ENCODE measurements at regions not wholly inside any gene's neighbourhood (a gene's known extent, or its start where the extent isn't known, plus 50 kb on each side); places are given as distances from the start of the nearest gene placed in this dataset.

DNA sequence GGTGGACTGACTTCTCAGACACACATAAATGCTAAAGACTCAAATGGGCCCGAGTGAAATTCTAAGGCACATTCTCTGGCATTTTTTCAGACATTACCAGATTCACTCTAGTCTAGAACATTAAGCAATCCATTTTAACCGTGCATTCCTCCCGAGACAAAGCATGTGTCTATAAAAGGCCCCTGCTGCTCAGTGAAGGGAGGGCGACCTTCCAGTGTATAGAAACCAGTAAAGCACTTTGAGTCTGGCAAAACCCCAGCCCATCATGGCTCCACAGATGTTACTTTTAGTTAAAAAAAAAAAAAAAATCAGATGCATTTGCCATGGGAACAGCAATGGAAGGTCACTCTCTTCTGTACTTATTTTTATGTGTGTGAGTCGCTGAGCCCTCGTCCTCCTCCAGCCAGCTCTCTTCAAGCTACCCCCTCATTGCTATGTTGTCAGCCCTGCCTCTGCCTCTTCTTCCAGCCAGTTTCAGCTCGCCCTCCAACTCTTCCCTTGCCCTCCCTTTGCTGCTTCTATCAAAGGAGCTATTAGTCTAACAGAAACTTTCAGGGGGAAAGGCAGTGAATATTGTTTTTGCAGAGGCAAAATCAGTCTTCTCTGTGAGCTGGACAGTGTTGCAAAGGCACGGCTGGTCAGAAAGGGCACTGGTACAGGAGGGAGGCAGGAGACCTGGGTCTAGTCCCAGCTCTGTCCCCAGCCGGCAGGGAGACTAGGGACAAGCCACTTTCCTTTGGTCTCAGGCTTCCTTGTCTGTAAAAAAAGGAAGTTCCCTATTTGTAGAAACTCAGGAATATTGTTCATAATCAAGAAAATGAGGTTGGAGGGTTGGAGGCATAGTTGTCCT is 644.2 kb downstream of the ZNF674 start:
- in situ Hi-C loops (cut with MboI; ENCODE audit: low sequenced_read_pairs): no loop called here

DNA sequence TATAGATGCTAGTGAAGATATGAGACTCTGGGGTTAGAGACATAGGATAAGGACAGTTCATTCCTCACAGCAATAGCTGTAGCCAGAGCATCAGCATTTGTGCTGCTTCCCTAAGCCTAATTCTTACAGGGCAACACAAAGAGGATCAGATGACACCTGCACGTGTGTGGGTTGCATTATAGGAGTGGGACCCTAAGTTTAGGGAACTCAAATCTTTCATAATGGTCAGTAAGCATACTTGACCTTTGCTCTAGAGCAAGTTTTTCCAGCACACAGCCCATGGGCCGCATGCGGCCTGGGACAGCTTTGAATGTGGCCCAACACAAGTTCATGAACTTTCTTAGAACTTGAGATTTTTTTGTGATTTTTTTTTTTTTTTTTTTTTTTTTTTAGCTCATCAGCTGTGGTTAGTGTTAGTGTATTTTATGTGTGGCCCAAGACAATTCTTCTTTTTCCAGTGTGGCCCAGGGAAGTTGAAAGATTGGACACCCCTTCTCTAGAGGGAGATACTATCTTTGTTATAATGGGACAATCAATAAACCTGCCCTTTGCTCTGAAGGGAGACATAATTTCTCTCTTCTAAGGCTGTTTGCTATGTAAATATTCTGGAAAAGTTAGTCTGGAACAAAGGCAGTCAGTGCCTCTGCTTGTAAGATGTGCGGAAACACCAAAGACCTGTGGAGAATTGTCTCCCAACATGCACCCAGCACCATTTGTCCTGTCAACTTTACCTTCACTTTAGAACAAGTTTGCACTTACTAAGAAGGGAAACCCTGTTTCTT is 650.2 kb downstream of the ZNF674 start:
- in situ Hi-C loops (cut with MboI; ENCODE audit: low sequenced_read_pairs): no loop called here

DNA sequence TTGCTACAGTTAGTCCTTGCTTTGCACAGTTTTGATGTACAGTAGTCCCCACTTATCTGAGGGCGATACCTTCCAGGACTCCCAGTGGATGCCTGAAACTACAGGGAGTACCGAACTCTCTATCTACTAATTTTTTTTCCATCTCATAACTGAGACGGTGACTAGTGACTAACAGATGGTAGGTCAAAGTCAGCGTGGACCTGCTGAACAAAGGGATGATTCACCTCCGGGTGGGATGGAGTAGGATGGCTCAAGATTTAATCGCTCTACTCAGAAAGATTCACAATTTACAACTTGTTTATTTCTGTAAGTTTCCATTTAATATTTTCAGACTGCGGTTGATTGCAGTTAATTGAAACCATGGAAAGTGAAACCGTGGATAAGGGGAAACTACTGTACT is 655.8 kb downstream of the ZNF674 start:
- in situ Hi-C loops (cut with MboI; ENCODE audit: low sequenced_read_pairs): no loop called here

DNA sequence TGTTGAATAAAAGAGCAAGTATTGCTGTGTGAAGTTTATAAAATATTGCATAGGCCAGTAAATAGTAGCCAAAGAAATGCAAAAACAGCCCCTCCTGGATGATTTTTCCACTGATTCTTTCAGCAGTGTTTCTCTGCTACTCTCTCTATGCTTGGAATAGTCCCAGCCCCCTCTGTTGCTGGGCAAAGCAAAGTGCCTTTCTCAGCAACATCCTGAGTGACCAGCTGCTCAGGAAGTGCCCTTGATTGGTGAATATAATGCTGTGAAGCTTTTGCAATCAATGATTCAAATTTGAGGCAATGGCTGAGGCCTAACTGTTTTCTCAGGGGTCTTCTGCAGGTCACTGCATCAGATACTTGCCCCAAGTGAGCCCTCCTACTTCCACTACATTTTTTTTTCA is 656.7 kb downstream of the ZNF674 start:
- in situ Hi-C loops (cut with MboI; ENCODE audit: low sequenced_read_pairs): no loop called here

DNA sequence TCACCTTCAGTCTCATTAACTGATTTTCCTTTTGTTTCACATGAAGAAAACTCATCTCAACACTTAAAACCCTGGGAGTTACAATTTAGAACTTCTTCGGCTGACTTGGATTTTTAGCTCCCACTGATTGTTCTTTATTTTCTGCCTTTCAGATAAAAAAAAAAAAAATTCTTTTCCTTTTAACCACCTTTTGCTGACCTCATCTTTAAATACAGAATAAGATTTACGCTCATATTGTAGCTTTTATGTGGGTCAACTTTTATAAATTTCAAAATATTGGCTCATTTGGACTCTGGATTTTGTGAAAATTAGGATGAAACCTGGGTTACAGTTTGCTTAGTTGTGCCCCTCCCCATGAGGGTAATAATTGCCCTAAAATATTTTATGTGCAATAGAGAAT is 659.3 kb downstream of the ZNF674 start:
- in situ Hi-C loops (cut with MboI; ENCODE audit: low sequenced_read_pairs): no loop called here

DNA sequence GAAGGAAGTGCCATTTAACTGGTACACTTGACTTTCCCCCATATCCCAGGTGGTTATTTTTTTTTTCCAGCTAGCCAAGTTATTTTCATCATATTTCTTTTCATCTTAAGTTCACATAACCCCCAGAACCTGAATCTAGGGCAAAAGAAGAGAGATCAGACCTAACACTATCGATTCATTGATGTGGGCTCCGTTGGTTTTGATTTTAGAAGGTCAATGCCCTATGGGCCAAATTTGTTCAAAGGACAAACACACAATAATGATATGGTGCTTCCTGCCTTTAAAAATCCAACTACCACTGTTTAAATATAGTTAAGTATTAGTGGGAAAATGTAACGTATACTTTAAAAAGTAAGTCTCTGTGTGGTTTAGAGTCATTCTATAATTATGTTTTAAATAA is 665.7 kb downstream of the ZNF674 start:
- in situ Hi-C loops (cut with MboI; ENCODE audit: low sequenced_read_pairs): no loop called here

DNA sequence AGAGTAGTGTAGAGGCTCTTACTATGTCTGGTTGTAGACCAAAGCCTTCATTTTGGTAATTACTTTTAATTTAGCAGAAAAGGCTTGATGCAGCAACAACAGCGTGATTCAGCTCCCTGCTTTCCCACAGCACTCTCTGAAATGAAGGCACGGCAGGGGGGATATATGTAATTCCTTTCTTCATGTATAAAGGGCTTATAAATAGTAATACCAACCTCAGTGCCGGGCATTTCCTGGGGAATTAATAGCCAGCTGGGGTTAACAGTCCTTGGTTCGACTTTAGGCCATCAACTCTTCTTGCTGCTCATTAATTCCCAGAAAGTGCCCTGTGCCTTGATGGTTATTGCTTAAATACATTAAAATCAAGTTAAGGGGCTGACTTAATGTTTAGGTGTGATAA is 669.0 kb downstream of the ZNF674 start:
- in situ Hi-C loops (cut with MboI; ENCODE audit: low sequenced_read_pairs): no loop called here

DNA sequence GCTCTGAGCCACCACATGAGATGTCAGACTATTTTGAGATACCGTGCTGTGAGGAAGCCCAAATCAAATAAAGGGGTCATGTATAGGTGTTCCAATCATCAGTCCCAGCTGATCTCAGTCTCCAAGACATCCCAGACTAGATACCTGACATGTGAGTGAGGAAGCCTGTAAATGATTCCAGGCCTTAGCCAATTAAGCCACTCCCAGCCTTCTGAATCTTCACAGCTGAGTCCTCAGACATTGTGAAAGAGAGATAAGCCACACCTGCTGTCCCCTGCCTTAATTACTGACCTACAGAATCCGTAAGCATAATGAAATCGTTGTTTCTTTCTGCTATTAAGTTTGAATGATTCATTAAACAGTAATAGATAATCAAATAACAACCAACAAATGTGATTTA is 671.4 kb downstream of the ZNF674 start:
- in situ Hi-C loops (cut with MboI; ENCODE audit: low sequenced_read_pairs): no loop called here

DNA sequence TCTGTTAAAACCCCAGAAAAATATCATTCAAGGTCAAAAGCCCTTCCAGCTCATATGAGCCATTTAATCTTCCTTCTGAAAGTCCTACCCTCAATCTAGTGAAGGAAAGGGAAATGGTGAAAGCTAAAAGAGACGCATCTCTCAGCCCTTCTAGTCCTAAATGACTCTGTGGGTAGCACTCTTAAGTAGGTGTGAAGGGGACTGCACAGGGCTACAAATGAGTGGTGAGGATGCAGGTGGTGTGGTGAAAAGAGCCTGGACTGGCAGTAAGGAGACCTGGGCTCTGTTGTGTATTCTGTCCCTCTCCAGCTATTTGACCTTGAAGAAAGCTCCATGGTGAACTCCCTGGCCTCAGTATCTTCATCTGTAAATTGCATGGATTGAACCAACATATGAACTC is 671.8 kb upstream of the DIPK2B start:
- in situ Hi-C loops (cut with MboI; ENCODE audit: low sequenced_read_pairs): no loop called here

DNA sequence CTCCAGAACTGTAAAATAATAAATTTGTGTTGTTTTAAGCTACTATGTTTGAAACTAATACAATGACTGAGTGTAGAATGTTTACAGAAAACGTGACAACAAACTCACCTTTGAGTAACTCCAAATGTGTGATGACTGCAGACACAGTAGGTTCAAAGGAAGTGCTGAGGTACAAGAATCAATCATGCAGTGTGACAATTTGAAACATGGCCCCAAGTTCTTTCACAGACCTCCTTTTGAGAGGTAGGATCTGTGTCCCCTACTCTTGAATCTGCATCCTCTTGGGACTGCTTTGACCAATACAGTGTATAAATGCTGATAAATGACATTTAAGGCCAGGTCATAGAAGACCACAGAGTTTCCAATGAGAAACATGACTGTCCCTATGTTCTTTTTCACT is 667.7 kb upstream of the DIPK2B start:
- in situ Hi-C loops (cut with MboI; ENCODE audit: low sequenced_read_pairs): no loop called here

DNA sequence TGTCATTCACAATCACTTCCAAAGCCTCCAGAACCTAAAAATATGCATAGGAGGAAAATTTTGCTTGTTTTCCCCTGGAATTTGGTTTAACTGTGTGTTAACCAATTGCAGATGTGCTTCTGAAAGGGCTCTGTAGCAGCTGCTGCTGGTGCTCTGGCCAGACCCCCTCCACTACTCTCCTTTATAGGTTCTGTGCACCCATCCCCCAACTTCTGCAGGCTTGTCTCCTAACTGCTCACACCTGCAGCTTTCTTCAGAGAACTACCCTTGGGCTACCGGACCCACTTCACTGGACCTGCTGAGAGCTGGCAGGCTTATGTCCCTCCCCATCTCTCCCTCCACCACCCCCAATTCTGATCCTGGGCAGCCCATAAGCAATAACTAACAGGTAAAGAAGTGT is 662.1 kb upstream of the DIPK2B start:
- in situ Hi-C loops (cut with MboI; ENCODE audit: low sequenced_read_pairs): no loop called here

DNA sequence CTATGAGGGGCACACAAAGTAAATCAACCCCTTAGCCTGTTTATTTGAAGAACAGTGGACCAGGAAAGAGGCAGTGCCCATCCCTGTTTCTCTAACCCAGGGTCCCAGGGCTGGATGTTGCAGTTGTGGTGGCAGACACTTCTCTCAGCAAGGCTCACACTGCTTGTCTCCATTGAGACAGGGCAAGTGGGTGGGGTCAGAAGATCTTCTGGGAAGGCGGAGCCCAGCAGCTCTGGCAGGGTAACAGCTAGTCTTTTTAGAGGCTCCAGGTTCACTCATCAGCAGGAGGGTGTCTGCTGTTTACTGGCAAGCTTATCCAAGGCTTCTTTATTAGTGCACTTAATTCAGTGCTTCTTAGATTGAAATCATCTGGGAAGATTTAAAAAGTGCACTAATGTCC is 659.8 kb upstream of the DIPK2B start:
- in situ Hi-C loops (cut with MboI; ENCODE audit: low sequenced_read_pairs): no loop called here

DNA sequence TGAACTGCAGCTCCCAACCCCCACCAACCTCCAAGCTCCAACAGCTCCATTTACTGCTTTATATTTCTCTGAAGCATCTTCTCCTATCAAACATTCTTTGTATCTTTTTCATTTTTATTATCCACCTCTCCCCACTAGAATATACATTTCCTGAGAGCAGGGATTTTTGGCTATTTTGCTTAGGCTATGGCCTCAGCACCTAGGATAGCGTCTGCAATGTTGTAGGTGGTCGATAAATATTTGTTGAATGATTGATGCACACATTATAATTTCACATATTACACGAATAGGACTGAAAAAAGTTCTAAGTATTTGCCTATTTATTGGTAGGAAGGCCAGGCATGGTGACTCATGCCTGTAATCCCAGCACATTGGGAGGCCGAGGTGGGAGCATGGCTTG is 658.7 kb upstream of the DIPK2B start:
- in situ Hi-C loops (cut with MboI; ENCODE audit: low sequenced_read_pairs): no loop called here

DNA sequence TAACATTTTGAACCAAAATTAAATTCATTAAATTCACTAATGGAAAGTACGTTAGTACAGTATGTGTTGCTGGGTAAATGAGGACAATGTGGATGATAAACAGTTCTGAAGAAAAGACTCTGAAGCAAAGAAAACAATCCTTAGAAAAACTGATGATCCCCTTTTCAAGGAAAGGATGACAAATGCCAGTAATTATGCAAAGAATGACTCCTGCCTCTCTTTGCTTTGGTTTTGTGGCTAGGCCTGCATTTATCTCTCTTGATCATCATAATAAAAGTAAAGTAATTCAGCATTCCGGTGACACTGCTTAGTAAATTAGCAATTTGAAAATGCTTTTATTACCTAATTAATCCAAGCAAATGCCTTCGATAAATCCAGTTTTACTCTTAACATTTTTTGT is 652.2 kb upstream of the DIPK2B start:
- in situ Hi-C loops (cut with MboI; ENCODE audit: low sequenced_read_pairs): no loop called here

DNA sequence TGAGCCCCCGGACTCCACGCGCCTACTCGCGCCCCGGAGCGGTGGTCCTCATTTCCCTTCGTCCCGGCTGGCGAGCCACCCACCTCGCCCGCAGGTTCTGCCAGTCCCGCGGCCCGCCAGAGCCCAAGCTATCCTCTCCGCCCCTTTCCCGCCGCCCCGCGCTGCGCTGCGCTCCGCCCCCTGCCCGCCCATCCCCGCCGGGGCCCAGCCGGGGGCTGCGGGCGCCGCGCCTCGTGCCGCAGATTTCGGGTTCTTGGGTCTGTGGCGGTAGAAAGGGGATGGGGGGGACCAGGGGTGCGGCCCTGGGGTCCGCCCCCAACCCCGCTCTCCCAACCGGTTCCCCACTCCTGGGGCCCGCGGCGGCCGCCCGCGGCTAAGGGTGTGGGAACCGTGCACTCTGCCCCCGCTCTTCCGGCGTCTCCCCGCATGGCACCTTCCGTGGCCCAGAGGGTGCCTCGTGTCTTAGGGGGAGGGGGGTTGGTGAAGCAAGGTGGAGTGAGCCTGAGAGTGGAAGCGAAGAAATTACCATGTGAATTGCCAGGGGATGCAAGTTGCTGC is 650.8 kb upstream of the DIPK2B start:
- in situ Hi-C loops (cut with MboI; ENCODE audit: low sequenced_read_pairs): no loop called here

DNA sequence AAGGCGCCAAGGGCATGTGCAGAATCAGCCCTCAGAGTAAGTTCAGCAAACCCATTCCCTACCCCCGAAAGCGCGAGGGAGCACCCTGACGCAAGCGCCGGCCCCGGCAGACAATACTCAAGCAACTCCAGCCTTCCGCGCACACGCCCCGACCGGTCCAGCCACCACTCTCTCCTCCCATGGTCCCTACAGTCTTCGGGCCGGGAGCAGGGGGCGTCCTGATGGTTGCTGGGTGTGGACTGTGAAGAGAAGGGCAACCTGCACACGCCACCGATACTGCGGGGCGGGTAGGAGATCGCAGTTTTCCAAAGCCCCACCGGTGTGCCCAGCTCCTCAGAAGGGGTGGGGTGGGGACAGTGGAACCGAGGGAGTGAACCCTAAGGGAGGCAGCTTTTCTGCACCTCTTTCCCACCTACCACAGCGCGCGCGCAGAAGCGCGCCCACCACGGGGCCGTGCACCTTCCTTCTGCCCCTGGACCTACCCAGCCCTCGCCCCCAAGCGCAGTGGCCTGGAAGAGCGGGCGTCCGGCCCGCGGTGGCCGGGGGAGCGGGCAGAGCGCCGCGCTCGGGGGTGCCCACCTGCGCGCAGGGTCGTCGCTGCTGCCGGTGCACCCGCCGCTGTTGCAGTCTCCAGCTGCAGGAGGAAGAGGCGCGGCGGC is 650.2 kb upstream of the DIPK2B start:
- in situ Hi-C loops (cut with MboI; ENCODE audit: low sequenced_read_pairs): no loop called here

DNA sequence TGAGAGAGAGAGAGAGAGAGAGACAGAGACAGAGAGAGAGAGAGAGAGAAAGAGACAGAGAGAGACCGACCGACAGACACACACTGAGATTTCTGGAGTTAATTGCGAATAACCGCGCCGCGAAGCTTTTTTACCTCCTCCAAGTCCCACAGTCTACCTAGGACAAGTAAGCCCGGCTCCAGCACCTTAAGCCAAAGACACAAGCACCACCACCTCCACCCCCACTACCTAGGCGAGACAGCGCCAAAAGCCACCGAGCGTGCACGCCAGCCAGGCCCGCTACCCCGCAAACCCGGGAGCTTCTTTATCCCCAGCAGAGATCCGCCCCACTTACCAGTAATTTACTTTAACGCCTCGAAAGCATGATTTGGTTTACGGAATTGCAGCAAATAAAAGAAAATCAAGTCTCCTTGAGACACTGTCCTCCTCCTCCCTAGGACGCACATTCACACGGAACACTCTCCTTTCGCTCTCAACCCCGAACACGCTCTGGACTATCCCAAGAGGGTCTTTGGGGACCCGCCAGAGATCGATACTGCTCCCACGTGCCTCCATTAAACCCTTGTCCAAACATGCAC is 649.6 kb upstream of the DIPK2B start:
- in situ Hi-C loops (cut with MboI; ENCODE audit: low sequenced_read_pairs): no loop called here

DNA sequence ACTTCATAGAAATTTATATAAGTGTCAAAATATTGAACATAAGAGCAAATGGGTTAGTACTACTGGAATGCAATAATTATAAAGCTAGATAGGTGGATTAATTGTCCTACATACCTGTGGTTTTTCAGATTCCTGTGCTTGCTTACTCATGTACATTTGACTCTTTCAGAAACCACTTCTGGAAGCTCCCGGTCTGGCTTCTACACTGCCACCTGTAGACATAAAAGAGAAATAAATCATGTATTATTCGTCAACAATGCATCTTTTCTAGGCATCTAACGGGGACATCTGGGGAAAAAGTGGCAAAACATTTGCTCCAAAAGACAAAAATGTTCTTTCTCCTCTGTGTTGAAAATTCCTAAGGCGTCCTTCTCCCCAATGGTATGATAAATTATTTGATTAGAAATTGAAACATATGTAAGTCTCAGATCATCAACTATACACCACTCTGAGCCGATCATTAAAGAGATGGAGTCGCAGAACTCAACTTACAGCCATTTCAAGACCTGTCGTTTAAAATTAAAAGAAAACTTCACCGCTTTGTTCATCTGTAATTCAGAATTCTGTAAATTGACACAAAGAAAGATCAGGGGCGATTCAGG is 648.7 kb upstream of the DIPK2B start:
- in situ Hi-C loops (cut with MboI; ENCODE audit: low sequenced_read_pairs): no loop called here

DNA sequence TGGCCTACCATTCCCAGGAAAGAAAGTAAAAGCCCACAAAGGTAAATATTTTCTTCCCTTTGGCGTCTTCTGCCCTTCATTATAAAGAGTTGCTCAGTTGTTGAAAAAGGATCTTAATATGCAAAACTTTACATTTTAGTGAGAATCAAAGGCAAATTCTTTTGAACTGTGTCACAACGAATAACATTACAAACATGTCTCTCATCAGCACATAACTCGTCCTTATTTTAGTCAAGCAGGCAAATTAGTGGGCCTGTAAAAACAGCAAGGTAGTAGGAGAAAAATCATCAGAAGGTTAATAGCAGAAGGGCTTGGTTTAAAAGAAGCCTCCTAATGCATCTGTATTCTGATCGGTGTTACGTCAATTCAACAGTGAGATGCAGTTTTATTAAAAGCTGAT is 647.3 kb upstream of the DIPK2B start:
- in situ Hi-C loops (cut with MboI; ENCODE audit: low sequenced_read_pairs): no loop called here

DNA sequence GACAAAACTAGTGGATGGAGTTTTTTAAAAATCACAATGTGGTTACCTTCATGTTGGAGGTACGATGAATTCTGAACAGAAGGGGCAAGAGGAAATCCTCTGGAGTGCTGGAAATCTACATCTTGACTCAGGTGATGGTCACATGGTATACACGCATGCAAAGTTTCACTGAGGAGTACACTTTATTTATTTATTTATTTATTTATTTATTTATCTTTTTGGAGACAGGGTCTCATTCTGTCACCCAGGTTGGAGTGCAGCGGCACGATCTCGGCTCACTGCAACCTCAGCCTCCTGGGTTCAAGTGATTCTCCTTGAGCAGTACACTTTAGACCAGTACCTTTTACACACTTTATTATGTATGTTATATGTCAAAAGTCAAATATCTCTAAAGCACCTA is 645.7 kb upstream of the DIPK2B start:
- in situ Hi-C loops (cut with MboI; ENCODE audit: low sequenced_read_pairs): no loop called here

DNA sequence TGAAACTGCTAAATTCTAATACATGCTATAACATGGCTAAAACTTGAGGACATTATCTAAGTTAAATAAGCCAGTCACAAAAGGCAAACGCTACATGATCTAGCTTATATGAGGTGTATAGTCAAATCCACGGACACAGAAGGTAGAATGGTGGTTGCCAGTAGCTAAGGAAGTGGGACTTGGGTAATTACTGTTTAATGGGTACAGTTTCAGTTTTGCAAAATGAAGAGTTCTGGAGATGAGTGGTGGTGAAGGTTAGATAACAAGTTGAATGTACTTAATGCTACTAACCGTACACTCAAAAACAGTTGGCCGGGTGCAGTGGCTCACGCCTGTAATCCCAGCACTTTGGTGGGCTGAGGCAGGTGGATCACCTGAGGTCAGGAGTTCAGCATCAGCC is 644.5 kb upstream of the DIPK2B start:
- in situ Hi-C loops (cut with MboI; ENCODE audit: low sequenced_read_pairs): no loop called here

Measured in HL-60/S4 (cell line).